Epithelial cell of prostate (primary cell): ENCODE measurements at regions not wholly inside any gene's neighbourhood (a gene's known extent, or its start where the extent isn't known, plus 50 kb on each side); places are given as distances from the start of the nearest gene placed in this dataset.
A peak's percentile ranks its signal among the peaks of the same experiment; 100 is the strongest.

Source experiments
- DNase-seq: peaks from one replicate; pipeline ENCODE4 v3.0.0-alpha.2; 2011; ENCODE audit warnings: low read depth, low spot score
- H3K27ac ChIP-seq: fragments of 450-650 bp; 2 replicates; pipeline ENCODE4 v1.5.1; 2017; ENCODE audit warnings: mild to moderate bottlenecking

GRCh38 chr3:153426344-153426743 is 264.3 kb downstream of the RAP2B start:
- H3K27ac ChIP-seq, result no peak overlapping the region
- no peak for DNase-seq

- H3K27ac ChIP-seq, result no peak overlapping the region
- peak; percentile 8 for DNase-seq
Measured at GRCh38 chr3:153426803-153427202, 264.8 kb downstream of the RAP2B start.

- no peak for DNase-seq
- H3K27ac ChIP-seq, result no peak overlapping the region
Measured at GRCh38 chr3:153429821-153430220, 267.8 kb downstream of the RAP2B start.

DNA sequence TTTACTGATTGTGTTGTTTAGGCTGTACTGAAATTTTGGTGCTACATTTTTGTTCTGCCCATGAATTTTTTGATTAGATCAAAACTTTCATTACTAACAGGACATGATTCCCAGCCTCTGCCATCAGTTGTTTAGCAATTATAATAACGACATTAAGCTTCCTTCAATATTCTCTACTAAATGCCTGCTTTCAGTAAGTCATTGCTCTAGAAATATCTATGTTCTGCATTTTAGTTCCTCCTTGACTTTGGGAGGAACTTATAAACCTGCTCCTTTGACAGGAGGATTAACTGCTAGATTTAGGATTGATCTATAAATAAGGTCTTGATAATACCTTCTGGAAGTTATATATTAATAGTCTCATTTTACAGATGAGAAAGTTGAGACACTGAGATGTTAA is 269.1 kb downstream of the RAP2B start:
- H3K27ac ChIP-seq, result no peak overlapping the region
- DNase-seq, result no peak

DNA sequence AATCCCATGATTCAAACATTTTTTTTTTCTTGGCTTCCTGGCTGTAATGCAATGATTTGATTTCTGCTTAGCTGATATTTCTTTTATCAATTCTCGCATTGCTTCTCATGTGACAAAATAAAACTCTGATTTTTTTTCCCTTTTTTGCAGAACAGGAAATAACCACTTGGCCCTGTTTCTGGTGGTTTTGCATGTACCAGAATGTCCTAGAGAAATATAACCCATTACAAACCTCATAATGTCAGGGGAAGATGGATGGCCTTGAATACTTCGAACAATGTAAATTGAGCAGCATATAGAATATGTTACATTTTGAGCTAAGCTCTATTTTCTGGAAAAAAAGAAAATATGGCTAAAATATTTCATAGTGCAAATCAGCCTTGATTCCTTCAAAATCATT is 275.6 kb downstream of the RAP2B start:
- no peak for DNase-seq
- H3K27ac ChIP-seq, result no peak overlapping the region

DNA sequence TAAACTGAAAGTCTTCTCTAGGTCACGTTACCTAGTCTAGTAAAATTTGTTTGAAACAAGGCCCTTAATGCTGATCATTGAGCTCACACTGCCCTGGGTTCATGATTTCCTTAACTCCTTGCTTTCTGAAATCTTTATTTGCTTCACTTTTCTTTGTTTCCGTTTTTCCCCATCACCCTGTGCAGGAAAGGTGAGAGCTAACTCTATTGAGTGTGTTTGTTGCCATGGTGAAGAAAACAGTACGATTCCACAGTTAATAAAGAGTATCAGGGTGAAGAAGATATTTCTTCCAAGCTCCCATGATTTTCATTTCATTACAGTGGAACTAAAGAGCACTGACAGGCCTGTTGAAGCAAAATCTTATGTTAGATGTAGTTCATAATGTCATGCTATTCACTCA is 276.2 kb downstream of the RAP2B start:
- DNase-seq, result no peak

DNA sequence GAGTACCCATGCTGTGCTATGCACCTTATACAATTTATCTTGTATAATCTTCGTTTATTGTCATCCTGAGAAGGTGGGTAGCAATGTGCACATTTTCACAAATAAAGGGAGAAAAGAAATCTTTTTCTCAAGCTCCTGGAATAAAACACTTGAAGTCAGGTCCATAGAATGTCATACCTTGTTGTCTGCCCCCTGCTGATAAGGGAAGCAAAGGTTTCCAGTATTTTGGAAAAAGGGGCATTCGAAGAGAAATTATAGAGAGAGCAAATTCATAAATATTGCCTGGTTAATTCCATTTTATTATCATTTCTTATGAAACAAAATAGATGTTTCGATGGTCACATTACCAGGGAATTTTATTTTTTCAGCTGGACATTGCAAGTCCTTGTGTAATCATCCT is 277.8 kb downstream of the RAP2B start:
- no peak for DNase-seq
- no peak overlapping the region for H3K27ac ChIP-seq

More for the DNA sequence above, 276.2 kb downstream of the RAP2B start:
- no peak overlapping the region for H3K27ac ChIP-seq

DNA sequence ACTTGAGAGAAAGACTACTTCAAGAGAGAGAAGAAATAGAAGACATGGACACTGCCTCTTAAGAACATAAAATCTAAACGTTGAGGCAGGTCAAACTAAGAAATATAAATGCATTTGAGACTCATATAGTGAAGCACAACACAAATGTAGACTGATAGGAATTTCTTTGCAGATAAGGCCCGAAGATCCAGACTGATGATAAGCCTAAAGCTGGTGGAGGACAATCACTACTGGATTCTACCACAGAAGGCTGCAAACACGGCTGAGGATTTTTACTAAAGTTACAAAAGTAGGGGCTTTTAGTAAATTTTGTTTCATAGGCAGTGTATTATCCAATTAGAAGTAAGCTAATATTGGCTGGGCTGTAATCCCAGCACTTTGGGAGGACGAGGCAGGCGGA is 278.3 kb downstream of the RAP2B start:
- DNase-seq, result no peak
- no peak overlapping the region for H3K27ac ChIP-seq

DNA sequence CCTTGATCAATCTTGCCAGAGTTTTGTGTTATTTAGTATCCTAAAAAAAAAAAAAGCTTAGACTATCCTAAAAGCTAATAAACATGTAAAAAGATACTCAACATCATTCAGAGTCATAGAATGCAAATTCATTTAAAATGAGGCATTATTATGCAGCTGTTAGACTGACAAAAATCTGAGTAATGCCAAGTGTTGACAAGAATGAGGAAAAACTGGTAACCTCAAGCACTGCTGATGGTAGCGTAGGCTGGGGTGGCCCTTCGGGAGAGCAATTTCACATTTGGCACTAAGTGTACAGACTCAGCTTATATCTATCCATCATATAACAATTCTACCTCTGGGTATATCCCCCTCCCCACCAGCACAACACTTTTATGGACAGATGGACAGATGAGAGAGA is 280.4 kb downstream of the RAP2B start:
- no peak for DNase-seq
- H3K27ac ChIP-seq, result no peak overlapping the region

GRCh38 chr3:153442799-153443487 is 280.9 kb downstream of the RAP2B start:
- DNase-seq, result no peak
- no peak overlapping the region for H3K27ac ChIP-seq

- DNase-seq, result no peak
Measured at GRCh38 chr3:153443961-153444360, 281.9 kb downstream of the RAP2B start.

DNA sequence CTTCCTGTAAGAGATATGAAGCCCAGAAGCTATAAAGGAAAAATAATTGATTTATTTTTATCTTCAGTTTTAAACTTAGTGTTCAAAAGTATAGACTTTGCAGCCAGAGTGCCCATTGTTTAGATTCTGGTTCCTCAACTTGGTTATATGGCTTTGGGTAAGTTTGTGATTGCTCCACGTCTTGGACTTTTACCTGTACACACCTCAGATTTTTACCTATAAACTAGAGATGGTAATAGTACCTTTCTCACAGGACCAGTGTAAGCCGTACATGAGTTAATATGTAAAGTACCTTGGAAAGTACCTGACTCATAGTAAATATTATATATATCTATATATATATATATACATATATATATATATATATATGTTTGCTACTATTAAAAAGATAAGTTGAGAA is 283.8 kb downstream of the RAP2B start:
- no peak overlapping the region for H3K27ac ChIP-seq
- no peak for DNase-seq

More at GRCh38 chr3:153443961-153444360, 281.9 kb downstream of the RAP2B start:
- no peak overlapping the region for H3K27ac ChIP-seq

DNA sequence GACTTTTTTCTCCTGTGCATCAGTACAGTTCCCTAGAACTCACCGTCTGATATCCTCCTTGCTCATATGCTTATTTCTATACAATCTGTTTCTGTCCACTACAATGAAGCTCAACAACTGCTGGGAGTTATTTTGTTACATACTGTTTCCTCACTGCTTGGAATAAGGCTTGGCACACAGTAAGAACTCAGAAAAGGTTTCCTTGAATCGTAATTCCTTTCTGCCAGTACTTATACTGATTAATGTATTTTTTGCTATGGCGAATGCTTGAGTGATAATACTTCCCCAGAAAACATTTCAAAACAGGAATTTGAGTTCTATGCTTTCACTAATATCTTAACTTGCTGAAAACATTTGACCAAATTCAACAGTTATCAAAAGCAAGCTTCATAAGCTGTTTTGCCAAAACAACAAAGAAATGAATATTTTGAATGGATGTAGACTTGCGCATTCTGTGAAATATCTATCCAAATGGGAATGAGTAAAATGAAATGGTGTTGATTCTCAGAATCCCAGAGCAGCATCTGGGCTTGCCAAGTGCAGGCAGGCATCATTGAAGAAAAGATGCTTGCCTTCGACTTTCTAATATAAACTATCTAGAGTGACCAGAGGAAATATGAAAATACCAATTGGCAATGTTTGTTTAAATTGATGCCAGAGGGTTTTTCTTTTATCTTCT is 286.3 kb downstream of the RAP2B start:
- no peak for DNase-seq
- H3K27ac ChIP-seq, result no peak overlapping the region

- DNase-seq, result no peak
- no peak overlapping the region for H3K27ac ChIP-seq
Measured at GRCh38 chr3:153456833-153457545, 295.0 kb downstream of the RAP2B start.

DNA sequence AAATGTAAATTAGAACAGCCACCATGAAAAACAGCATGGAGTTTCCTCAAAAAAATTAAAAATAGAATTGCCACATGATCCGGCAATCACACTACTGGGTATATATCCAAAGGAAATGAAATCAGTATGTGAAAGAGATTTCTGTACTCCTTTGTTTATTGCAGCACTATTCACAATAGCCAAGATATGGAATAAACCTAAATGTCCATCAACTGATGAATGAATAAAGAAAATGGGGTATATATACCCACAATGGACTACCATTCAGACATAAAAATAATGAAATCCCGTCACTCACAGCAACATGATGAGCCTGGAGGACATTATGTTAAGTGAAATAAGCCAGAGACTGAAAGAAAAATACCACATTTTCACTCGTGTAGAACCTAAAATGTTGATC is 296.9 kb downstream of the RAP2B start:
- H3K27ac ChIP-seq, result no peak overlapping the region
- no peak for DNase-seq

- no peak for DNase-seq
- H3K27ac ChIP-seq, result no peak overlapping the region
Measured at GRCh38 chr3:153462545-153462944, 300.5 kb downstream of the RAP2B start.

DNA sequence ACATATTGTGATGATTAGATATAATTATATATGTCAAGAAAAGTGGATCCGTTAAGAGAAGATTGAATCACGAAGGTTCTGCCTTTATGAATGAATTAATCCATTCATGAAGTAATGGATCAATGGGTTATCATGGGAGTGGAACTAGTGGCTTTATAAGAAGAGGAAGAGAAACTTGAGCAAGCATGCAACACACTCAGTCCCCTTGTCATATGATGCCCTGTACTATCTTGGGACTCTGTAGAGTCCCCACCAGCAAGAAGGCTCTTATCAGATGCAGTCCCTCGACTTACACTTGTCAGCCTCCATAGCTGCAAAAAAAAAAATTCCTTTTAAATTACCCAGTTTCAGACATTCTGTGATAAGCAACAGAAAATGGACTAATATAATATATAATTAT is 301.9 kb downstream of the RAP2B start:
- H3K27ac ChIP-seq, result no peak overlapping the region
- DNase-seq, result no peak

DNA sequence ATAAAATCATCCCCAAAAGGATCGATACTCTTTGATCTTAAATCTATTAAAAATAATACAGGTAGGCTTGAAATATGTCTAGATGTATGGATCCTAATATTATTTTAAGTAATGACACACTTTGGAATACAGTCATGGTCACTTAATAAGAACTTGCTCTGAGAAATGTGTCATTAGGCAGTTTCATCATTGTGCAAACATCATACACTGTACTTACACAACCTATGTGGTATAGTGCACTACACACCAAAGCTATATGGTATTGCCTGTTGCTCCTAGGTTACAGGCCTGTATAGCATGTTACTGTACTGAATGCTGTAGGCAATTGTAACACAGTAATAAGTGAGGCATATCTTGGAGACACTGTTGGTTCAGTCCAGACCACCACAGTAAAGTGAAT is 307.1 kb downstream of the RAP2B start:
- no peak for DNase-seq
- H3K27ac ChIP-seq, result no peak overlapping the region

- no peak for DNase-seq
- H3K27ac ChIP-seq, result no peak overlapping the region
Measured at GRCh38 chr3:153484842-153485241, 322.8 kb downstream of the RAP2B start.

- no peak overlapping the region for H3K27ac ChIP-seq
- DNase-seq, result no peak
Measured at GRCh38 chr3:153495422-153495821, 333.4 kb downstream of the RAP2B start.

DNA sequence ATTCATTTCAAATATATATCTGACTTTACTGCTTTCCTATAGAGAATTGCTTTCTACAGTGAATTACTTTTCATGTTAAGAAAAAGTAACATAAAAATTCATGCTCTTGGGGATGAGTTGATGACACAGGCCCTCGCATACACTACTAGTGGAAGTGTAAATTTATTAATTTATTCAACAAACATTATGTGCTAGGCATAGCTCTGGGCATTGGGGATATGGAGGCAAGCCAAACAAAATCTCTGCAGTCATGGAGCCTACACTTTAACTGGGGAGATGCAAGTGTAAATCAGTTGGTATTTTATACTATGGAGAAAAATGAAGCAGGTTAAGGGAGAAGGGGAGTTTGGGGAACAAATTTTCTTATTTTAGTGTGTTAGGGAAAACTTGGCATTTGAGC is 340.7 kb downstream of the RAP2B start:
- H3K27ac ChIP-seq, result no peak overlapping the region

More for the DNA sequence above, 340.7 kb downstream of the RAP2B start:
- no peak for DNase-seq
